Gastrocnemius medialis (tissue), 4 donors: ENCODE measurements at regions not wholly inside any gene's neighbourhood (a gene's known extent, or its start where the extent isn't known, plus 50 kb on each side); places are given as distances from the start of the nearest gene placed in this dataset.

ENCODE experiments used
- POLR2A ChIP-seq, 2 donors: fragments of 450-650 bp; IDR thresholded peaks; one replicate each; pipeline ENCODE4 v1.6.1; 2017; ENCODE audit warnings: antibody characterized with exemption in 2 of 2, mild to moderate bottlenecking in 2 of 2, moderate library complexity in 2 of 2
- TF ChIP-seq, protein P1 (sequence below), 5 experiments: fragments of 450-650 bp in 3 of 5; fragments of 200-600 bp in 2 of 5; sonication (generic) in 2 of 5; IDR thresholded peaks in 4 of 5; conservative IDR thresholded peaks in 1 of 5; 1 replicate in 4 of 5; 2 replicates in 1 of 5; pipeline ENCODE4 v1.5.1; 2016 to 2019; ENCODE audit warnings: antibody characterized with exemption in 5 of 5, mild to moderate bottlenecking in 3 of 5, moderate library complexity in 3 of 5

DNA sequence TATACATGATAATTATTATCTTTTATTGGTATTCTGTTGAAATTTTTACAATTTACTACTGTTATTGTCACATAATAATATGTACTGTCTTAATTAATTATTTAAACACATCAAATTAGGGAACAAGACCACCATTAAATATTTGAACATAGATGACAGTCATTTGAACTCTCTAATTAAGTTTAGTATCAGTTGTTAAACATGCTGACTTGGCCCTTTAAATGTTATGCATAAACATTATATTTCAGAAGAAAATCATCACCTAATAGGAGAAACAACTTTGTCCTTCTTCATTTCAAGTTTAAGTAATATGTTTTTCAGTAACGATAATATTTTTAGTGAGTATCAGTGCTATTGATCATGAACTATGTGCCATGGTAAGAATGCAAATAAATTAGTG, 623.5 kb upstream of the GNPDA2 start:
- TF ChIP-seq, protein P1, sequence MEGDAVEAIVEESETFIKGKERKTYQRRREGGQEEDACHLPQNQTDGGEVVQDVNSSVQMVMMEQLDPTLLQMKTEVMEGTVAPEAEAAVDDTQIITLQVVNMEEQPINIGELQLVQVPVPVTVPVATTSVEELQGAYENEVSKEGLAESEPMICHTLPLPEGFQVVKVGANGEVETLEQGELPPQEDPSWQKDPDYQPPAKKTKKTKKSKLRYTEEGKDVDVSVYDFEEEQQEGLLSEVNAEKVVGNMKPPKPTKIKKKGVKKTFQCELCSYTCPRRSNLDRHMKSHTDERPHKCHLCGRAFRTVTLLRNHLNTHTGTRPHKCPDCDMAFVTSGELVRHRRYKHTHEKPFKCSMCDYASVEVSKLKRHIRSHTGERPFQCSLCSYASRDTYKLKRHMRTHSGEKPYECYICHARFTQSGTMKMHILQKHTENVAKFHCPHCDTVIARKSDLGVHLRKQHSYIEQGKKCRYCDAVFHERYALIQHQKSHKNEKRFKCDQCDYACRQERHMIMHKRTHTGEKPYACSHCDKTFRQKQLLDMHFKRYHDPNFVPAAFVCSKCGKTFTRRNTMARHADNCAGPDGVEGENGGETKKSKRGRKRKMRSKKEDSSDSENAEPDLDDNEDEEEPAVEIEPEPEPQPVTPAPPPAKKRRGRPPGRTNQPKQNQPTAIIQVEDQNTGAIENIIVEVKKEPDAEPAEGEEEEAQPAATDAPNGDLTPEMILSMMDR (IDR thresholded peaks at IDR 0.05 in 4 of 5, conservative IDR thresholded peaks at IDR 0.05 in 1 of 5), result no peak
- no peak for TF ChIP-seq POLR2A (IDR thresholded peaks at IDR 0.05)
